Astrocyte of the cerebellum (primary cell): ENCODE measurements at regions not wholly inside any gene's neighbourhood (a gene's known extent, or its start where the extent isn't known, plus 50 kb on each side); places are given as distances from the start of the nearest gene placed in this dataset.

Experiments
- DNase-seq: peaks from one replicate; pipeline ENCODE4 v3.0.0-alpha.2; 2011; ENCODE audit warnings: low read depth
- H3K4me3 ChIP-seq: 2 replicates; pipeline ENCODE4 v1.5.1; 2011; ENCODE audit warnings: mild to moderate bottlenecking, low read depth, low read length, moderate library complexity
- CTCF ChIP-seq: IDR thresholded peaks from 2 replicates; pipeline ENCODE4 v1.5.1; 2012; ENCODE audit warnings: low read length, low read depth, moderate library complexity, mild to moderate bottlenecking; ENCODE audit errors: missing control alignments
- in situ Hi-C: cut with HindIII; loops from 2 replicates; pipeline ENCODE4 v1.10.0; 2017; ENCODE audit warnings: low sequenced_read_pairs

- no peak overlapping the region for H3K4me3 ChIP-seq
- in situ Hi-C loops, result no loop called here
- no peak for DNase-seq
- TF ChIP-seq CTCF, result no peak
These were observed 706.9 kb upstream of the VSTM2A start for GRCh38 chr7:53835301-53835700.

DNA sequence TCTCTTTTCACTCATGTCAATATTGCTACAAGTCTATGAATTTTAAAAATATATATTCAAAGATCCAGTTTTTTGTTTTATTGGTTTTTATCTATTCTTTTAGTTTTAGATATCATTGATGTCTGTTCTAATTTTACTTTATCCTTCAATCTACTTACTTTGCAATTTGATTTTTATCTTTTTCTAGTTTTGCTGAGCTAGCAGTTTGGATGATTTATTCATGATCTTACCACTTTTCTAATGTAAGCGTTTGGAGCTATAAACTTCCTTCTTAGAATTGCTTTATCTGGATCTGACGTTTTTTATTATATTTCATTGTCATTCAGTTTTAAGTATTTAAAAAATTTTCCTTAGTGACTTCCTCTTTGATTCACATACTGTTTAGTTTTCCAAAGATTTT lies 664.5 kb upstream of the VSTM2A start:
- H3K4me3 ChIP-seq, result no peak overlapping the region
- no peak for DNase-seq
- TF ChIP-seq CTCF, result no peak
- in situ Hi-C loops, result no loop called here

DNA sequence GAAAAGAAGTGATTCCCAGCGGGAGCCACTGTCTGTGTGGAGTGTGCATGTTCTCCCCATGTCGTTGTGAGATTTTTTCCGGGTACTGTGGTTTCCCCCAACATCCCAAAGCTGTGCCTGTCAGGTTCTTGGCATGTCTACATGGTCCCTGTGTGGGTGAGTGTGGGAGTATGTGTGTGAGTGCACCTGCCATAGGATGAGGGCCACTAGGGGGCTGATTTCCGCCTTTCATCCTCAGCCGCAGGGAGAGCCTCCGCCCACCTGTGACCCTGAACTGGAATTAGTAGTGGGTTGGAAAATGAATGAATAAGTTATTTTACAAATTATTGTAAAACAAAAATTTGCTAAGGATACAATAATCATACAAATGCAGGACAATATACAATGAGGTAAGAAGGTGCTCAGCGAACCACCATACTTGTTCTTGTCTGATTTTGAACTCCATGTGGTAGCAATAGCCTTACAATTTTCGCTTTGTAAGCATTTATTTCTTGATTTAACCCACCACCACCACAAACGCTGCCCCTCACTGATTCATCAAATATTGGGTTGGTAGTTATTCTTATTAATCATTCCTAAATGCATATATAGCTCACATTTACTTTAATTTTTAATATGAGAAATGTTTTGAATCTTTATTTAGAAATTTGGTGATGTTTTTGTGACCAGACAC lies 641.2 kb upstream of the VSTM2A start:
- in situ Hi-C loops, result no loop called here
- H3K4me3 ChIP-seq, result no peak overlapping the region
- DNase-seq, result no peak
- no peak for TF ChIP-seq CTCF

DNA sequence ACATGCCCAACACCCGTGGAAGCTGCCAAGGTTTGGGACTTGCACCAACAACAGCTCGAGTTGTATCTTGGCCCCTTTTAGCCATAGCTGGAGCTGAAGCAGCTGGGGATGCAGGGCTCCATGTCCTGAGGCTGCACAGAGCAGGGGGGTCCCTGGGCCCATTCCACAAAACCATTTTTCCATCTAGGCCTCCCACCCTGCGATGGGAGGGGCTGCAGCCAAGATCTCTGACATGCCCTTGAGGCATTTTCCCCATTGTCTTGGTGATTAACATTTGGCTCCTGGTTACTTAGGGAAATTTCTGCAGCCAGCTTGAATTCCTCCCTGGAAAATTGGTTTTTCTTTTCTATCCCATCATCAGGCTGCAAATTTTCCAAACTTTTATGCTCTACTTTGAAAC lies 637.8 kb upstream of the VSTM2A start:
- in situ Hi-C loops, result no loop called here
- H3K4me3 ChIP-seq, result no peak overlapping the region
- TF ChIP-seq CTCF, result no peak
- DNase-seq, result no peak

GRCh38 chr7:53917637-53918036 lies 624.5 kb upstream of the VSTM2A start:
- in situ Hi-C loops, result no loop called here
- TF ChIP-seq CTCF, result no peak
- H3K4me3 ChIP-seq, result no peak overlapping the region
- no peak for DNase-seq

DNA sequence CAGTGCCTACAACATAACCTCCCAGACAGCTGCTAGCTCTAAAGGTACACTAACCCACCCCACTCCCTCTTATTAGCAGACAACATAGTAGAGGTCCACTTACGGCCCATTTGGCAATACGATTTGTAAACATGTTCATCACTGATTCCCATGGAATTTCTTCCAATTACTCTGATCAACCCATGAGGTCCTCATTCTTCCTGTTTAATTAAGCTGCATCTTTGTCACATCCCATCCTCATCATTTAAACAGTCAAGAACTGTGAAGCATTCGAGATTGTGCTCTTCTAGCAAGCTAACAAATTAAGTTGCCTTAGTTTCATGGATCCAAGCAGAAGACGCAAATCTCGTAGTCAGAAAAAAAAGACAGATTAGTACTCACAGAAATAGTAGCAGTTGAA lies 622.2 kb upstream of the VSTM2A start:
- no peak overlapping the region for H3K4me3 ChIP-seq
- DNase-seq, result no peak
- TF ChIP-seq CTCF, result no peak
- in situ Hi-C loops, result no loop called here
